ENCODE measurements at regions not wholly inside any gene's neighbourhood (a gene's known extent, or its start where the extent isn't known, plus 50 kb on each side); places are given as distances from the start of the nearest gene placed in this dataset.

DNA sequence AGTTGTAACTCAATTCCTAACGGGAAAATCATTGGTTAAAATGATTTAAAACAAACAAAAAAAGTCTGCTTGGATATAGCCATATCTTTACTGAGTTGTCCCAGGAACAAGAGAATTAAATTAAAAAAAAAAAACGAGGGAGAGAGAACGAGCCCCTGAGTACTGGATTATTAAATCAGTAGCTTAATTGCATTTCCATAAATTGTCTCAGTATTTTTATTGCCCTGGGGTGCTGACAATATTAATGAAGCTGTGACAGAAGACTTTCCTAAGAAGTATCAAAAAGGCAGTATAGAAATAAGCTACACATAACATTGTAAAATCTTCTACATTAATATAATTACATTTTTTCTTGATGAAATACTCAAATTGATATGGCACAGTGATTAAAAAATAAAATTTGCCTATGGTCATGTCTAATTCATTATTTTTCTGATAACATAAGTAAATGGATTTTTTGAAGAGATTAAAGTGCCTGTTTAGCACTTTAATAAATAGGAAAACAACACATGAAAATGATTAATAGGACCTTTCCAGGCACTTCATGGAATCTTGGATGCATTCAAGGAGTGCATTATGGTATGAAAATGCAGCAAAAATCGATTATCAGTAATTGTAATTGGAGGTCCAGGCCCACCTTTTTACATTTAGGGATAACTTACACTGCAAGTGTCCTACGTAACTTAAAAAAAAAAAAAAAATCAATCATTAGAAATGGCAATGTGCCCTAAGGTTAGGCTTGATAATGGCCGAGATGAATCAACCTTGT is 2233.4 kb downstream of the ARAP2 start:
- DNase-seq = no peak

DNA sequence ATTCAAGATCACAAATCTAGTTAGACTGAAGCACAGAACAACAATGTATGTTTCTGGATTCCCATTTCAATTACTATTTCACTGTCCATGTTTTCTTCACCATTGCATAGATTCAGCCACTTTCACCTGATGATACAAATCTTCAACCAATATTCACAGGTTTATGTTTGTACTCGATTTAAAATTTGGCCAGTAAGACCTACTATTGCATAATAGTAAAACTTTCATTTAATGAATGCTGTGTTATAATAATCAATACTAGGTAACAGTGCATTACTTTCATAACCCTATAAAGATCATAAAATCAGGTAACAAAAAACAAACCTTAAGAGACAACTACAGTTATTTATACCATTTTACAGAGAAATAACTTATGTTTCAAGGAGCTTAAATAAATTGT is 2209.1 kb downstream of the ARAP2 start:
- DNase-seq = no peak

DNA sequence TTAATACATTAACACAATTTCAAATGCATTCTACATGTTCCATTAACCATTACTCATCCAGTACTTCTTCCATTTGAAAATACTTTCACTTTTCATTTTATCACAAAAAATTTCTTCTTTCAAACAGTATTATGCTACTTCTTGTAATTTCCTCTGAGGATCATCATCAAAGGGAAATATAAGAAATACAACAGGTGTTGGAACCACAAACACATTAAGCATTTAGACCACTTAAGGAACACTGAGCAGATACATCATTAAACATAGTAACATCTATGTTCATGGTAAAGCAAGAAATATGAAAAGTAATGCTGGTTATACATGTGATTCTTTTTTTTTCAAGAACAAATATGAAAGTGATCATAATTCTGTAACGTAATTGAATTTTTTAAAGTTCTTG is 2207.0 kb downstream of the ARAP2 start:
- no peak for DNase-seq

DNA sequence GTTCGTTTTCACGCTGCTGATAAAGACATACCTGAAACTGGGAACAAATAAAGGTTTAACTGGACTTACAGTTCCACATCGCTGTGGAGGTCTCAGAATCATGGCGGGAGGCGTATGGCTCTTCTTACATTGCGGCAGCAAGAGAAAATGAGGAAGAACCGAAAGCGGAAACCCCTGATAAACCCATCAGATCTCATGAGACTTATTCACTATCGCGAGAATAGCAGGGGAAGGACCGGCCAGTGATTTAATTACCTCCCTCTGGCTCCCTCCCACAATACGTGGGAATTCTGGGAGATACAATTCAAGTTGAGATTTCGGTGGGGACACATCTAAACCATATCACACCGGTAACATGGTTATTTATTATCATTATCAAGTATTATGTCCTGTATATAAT is 2204.5 kb downstream of the ARAP2 start:
- DNase-seq = no peak

DNA sequence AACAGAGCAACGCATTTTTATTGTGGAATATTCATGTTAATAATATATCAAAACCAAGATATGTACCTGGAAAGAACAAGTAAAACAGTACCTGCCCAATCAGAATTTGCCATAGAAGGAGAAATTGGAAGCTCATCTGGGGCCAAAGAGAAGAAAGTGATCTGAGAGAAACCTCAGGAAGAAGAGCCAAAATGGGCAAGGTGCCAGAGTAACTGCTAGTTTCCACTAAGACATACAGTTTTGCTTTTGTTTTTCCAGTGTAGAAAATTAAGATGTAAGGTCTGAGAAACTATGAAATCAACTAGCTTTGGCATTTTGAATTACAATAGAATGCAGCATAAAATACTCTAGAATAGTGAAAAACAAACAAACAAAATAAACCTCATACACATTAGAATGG is 2201.2 kb downstream of the ARAP2 start:
- DNase-seq = no peak

DNA sequence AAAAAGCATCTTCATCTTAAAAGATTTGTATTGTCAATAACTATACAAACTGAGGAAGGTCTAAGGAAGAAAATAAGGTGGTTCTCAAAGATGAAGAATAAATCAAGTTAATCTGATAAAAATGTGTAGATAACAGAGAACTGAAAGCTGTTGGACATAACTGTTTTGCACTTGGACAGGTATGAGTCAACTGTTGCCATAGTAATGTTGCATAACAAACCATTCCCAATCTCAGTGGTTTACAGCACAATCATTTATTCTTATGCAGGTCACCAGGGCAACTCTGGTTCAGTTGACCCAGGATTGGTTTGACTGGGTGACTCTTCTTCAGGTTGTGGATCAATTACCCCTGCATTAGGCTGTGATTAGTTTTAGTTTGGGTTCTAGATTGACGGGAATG is 2197.7 kb downstream of the ARAP2 start:
- no peak for DNase-seq

DNA sequence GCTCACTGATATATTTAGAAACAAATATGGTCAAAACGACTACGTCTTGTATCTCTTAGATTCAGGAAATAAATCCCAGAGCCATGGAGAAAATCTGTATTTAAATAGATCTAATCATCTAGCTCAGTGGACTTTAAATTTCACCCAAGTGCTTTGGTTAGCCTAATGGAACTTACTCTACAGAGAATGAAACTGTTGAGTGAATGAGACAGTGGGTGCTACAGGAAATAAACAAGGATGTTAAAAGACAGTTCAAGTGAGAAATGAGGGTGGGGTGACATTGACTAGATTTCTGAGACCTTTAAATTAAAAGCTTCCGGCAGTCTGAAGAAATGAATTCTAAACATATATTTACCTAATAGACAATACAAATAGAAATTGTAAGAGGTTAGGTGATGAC is 2197.0 kb downstream of the ARAP2 start:
- no peak for DNase-seq

DNA sequence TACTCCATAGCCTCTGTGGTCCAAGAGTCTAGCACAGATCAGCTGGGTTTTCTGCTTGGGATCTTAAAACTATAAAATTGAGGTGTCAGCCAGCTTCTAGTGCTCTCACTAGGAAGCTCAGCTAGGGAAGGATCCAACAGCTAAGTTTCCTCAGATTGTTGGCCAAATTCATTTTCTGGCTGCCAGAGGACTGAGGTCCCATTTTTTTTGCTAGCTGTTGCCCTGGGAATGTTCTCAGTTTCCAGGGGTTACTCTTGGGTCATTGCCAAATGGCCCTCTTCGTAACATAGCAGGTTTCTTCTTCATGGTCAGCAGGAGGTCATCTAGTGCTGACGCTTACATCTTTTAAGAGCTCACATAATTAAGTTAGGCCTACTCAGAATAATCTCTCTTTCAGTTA is 2178.2 kb downstream of the ARAP2 start:
- DNase-seq = no peak

DNA sequence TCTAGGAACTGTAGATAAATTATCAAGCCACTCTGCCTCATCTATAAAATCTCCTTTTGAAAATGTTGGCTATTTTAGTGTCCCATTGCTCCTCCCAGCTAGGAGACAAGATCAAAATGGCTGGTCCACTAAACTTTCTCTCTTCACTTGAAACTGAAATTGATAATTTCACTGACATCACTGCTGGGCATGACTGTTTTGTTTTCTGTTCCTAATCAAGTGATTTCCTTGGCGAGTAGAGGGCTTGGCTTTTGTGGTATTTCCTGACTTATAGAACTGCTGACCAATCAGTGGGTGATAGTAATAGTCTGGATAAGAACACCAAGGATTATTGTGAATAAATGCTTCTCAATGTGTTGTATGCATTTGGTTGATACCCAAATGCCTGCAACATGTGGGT is 2152.9 kb downstream of the ARAP2 start:
- DNase-seq = no peak

DNA sequence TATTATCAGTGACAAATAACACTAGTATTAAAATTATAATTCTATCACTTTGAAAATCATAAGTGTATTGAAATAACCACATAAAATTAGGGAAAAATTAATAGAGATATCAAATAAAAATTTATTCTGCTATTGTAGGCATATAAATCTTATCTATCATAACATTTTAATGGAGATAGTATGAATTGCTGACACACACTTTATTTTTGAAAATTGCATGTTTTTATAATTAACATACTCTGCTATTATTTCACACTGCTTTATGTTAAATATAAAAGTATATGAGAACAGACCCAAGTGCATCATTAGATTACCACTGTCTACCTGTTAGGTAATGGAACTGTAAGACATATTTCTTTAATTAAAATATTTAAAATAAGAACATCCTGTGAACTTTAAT is 2150.2 kb downstream of the ARAP2 start:
- DNase-seq = no peak

DNA sequence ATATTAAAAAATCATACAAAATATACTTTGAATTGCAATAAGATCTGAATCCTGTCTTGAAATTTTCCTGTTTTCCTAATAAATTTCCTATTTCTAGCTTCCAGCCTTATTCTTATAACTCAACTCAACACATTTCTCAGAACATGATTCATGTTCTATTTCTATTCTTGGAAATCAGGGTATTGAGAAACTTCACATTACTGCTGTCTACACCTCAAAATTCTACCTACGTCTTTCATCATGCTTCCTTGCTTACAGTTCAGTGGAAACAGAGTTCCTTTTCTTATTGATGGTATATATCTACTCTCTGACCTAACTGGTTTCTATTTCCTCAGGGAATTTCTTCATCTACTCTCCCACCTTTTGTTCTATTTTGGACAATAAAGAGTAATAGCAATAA is 2139.0 kb downstream of the ARAP2 start:
- DNase-seq = no peak

DNA sequence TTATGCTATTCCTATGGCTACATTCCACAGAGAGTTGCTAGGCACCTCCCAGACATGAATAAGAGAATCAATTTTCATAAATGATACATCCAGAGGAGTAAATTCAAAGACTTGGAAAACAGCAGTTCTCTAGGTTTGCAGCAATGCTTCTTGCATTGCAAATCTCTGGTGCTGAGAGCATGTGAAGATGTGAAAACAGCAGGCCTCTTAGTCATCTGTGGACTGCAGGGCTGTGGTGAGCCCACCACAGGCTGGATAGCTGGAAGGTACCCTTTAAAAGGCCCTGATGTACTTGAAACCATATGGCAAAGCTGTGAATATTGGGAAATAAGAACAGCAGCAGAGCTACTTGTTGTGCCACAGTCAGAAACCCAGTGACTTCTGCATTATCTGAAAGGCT is 2135.9 kb downstream of the ARAP2 start:
- no peak for DNase-seq

DNA sequence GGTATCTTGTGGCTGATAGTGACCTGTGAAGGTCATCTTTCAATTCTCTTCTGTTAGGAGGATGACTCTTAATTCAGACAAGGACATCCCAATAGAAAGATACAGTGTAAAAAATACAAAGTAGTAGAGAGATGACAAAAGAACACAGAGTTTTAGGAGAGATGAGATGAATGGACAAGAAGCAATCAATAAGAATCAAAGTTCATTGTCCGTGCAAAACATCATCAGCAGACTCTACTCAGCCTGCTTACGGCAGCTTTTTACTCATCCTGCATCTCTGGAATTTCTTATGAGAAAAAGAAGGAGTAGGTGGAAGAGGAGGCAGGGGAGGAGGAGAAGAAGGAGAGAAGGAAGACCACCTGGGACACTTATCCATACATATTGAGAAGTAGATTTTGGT is 2131.7 kb downstream of the ARAP2 start:
- no peak for DNase-seq

DNA sequence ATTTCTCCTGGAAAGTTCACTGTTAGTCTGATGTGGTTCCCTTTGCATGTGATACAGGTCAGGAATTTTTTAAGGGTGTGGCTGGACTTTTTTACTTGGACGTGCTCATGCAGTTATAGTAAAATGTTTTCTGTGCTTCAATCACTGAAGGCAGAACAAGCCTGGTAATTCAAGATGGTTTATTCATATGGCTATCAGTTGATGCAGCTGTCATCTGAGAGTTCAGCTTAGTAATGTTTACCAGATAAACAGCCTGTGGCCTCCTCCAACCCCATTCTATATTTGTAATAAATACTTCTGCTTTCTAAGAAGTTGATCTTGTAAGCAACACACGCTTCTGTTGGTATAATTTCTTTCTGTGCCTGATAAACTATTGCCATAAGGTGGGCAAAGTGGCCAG is 2105.9 kb downstream of the ARAP2 start:
- no peak for DNase-seq

DNA sequence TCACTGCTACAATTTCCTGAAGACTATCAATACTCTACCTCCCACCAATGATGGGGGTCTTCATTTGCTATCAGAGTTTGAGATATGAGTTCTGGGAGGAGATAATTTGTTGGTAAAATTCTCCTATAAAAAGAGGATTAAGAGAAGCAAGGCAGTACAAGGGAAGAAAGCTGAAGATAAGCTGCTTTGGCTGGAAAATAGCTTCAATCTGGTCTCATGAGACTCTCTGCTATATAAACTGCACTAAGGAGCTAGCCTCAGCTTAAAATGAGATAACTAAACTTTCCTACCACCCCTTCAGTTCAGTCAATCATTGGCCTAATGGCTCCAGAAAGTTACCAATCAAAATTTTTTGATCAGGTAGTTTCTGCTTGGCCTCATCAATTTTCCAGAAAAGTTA is 2105.0 kb downstream of the ARAP2 start:
- no peak for DNase-seq

DNA sequence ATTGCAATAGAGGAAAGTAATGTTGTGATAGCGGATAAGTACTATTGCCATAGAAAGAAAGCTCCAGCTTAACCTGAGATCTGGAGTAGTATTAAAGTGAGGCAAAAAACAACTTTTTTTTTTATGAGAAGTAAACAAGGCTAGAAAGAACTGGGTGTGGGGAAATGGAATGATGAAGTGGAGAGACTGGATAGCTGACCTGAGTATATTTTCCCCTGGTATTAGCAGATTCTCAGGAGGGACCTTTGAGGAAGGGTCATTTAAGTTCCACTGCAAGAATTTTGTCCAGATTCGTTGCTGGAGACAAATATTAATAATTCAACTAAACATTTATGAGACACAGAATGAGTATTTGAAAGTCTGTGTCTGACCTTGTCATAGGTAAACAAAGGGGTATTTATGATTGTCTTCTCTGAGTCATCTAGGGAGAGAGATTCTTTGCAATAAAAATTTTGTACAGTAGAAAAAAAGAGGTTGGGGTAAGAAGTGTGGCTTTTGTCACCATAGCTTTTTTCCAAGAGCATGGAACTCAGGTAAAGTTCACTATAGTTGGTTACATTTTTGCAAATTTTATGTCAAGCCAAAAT is 2095.9 kb downstream of the ARAP2 start:
- no peak for DNase-seq

DNA sequence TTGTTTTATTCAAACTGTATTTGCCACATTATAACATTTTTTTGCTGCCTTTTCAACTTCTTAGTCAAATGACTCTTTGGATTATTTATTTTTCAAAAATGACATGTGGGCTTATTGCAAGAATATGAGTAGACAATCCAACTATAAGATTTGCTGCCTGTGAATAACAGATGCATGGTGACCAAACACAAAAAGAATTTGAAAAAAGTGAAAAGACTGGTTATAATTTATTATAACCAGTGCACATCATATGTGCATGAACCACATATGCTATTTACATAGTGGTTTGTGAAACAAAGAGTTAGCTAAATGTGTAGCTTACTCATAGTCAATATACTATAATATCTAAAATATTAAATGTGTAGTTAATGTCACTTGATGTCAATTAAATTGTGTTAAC is 2086.8 kb downstream of the ARAP2 start:
- DNase-seq = no peak

DNA sequence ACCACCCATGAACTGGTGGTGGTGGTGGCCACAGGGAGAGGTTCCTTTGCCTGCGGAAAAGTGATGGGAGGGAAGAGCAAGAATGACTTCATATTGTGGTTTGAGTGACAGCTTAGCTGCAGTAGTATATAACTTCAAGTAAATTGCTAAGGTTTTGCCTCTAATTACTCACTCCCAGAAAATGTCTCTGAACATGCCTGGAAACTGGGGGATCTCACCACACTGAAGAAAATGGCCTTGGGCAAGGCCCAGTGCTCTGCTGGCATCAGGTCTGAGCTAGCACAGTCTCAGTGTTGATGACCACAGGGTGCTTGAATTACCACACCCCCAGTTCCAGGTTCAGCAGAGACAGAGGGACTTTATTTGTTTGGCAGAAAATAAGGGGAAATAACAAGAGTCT is 2085.4 kb downstream of the ARAP2 start:
- DNase-seq = no peak

DNA sequence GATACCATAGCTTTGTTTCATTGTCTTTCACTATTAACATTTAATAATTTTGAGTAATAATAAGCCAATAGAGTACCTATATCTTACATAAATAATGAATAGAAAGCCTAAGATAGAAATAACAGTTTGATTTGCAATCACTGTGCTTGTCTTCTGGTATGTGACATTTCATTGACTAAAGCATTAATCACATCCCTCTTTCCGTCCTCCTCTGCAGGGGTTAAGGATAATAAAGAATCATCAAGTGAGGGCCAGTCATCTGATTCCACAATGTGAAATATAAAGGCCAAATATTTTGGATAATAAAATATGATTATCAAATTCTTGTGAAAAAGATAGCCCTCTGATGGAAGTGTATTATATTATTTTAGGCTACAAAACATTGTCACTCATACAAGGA is 2073.4 kb downstream of the ARAP2 start:
- DNase-seq = no peak

DNA sequence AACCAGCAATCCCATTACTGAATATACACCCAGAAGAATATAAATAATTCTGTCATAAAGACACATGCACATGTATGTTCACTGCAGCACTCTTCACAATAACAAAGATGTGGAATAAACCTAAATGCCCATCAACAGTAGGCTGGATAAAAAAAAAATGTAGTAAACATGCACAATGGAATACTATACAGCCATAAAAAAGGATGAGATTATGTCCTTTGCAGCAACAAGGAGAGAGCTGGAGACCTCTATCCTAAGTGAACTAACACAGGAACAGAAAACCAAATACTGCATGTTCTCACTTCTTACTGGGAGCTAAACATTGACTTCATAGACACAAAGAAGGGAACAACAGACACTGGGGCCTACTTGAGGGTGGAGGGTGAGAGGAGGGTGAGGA is 2067.7 kb downstream of the ARAP2 start:
- no peak for DNase-seq

DNA sequence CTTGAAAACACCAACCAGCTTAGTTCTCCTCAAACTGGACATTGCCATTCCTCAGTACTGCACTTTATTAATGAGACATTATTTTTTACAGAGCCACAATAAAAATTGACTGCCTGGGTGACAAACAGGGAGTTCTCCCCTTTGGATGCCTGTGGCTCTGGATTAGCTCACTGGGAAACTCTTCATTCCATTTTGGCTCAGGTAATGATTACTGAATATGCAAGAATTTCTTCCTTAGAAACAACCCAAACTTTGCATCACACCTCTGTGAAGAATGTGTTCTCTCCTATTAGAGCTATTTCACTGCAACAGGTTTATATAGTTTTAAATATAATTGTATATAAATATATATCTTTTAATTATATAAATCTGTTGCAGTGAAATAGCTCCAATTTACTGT is 2065.8 kb downstream of the ARAP2 start:
- no peak for DNase-seq

DNA sequence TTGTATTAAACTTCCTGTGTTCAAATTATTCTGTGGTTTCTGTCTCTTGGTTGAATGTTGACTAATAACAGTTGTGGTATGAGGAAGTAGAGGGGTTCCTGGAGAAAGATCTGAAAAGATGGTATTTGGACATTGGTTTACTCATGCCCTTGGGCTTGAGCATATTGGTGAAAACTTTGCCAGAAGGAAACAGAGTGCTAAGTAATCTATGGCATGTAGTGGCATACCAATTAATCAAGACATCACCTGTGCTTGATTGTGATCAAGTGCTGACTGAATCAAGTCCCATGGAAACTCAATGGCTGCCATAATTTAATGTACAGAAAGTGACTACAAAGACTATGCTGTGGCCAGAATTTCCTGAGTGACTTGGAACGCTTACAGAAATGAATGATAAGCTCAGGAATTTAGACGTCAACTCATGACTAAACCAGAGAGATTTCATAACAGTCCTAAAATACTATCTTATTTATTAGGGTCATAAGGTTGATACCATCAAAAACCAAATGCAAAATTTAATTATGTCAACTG is 2062.9 kb downstream of the ARAP2 start:
- DNase-seq = no peak

DNA sequence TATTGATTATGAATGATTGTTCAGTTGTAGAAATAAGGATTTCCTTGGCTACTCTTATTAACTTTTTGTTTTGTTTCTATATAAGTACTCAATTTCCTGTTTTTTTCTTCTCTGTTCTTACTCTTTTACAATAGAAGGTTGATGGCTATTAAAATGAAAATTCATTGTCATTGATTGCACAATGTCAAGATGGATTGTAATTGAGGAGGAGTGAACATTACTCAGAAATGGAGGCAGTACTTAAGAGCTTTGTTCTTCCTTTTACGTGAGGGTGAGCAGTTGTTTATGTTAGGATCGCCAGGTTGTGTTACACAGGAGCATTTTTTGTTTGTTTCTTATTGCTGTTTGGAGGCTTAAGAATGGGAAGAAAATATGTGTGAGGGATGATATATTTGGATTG is 2062.4 kb downstream of the ARAP2 start:
- peak in 1 of 2 donors; percentile 5 for DNase-seq

DNA sequence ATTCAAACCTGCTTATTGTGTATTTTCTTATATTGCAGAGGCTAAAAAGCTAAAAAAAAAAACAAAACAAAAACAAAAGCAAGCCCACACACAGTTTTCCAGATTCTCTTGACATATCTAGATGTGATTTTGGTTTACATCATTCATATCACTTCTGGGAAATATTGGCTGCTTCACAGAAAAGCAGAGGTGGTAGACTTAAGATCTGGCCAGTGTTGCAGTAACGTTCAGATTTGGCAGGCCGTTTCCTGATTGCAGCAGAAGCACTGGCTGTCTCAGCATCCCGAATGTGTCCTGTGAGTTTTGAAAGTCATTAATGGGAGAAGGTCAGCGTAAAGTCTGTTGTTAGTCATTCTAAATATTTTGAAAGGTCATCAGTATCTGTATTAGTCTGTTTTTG is 2062.0 kb downstream of the ARAP2 start:
- DNase-seq = peak; percentile 15 to 19
